Large intestine (tissue), 3 donors: ENCODE measurements at regions not wholly inside any gene's neighbourhood (a gene's known extent, or its start where the extent isn't known, plus 50 kb on each side); places are given as distances from the start of the nearest gene placed in this dataset.
A peak's percentile ranks its signal among the peaks of the same experiment; 100 is the strongest.

Experiments used
- DNase-seq, 2 donors: peaks; one replicate each; pipeline versions ENCODE4 v3.0.0 to v3.0.0-alpha.2; 2013
- H3K27ac ChIP-seq: one replicate; pipeline ENCODE4 v1.5.1; 2013; ENCODE audit warnings: low read length
- H3K27me3 ChIP-seq: 2 replicates; pipeline ENCODE4 v1.6.1; 2013; ENCODE audit warnings: low read length; ENCODE audit not compliant: control insufficient read depth, insufficient read depth
- H3K36me3 ChIP-seq: 2 replicates; pipeline ENCODE4 v1.6.1; 2013; ENCODE audit warnings: low read length; ENCODE audit not compliant: control insufficient read depth, insufficient read depth
- H3K4me1 ChIP-seq: one replicate; pipeline ENCODE4 v1.6.1; 2013; ENCODE audit warnings: low read length; ENCODE audit not compliant: control insufficient read depth, insufficient read depth
- H3K4me3 ChIP-seq: one replicate; pipeline ENCODE4 v1.5.1; 2013; ENCODE audit warnings: low read length
- H3K9me3 ChIP-seq: one replicate; pipeline ENCODE4 v1.6.1; 2013; ENCODE audit warnings: mild to moderate bottlenecking, low read depth, low read length, moderate library complexity; ENCODE audit not compliant: control insufficient read depth
- WGBS: methylation state at CpG from one replicate; pipeline ENCODE4 v1.1.5; 2013; ENCODE audit warnings: low lambda C conversion rate; ENCODE audit not compliant: insufficient coverage; 5-methylcytosine and 5-hydroxymethylcytosine counted together

DNA sequence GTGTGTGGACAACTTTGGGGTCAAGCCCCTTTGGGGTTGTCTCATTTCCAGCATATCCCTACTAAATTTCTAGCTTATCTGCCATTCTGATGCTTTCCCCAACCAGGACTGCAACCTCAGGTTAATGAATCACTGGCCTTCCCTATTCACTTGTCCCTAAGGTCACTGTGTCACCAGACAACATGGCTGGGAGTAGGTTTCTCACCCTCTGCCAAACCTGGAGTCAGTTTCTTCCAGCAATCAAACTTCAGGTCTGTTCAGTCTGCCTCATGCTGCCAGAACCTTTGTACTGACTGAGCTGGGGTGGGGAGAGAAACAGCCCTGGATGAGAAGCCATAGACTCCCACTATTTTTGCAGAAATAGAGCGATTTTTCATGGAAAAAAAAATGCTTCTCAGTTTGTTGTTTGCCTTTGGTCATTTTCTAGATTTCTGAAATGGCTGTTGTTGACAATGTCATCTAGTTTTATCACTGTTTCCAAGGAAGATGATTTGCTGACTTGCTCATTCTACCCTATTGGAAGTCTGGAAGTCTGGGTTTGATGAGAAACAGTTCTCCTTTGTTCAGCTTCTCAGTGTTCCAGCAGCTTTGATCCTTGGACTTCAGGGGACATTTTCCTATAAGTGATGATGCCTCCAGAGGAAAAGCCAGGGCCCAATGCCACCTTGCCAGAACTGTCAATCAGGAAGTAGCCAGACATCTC is 74.8 kb upstream of the IL12A start:
- H3K36me3 ChIP-seq, result no peaks in the 10 kb centered on the region
- no peaks in the 10 kb centered on the region for H3K9me3 ChIP-seq
- H3K27me3 ChIP-seq, result no peaks in the 10 kb centered on the region
- DNase-seq, result peak; percentile 13 to 54
- no peaks in the 10 kb centered on the region for H3K4me1 ChIP-seq
- peak overlapping the region; percentile 9 for H3K27ac ChIP-seq
- H3K4me3 ChIP-seq, result no peak overlapping the region
- no CpG with 5 or more reads among the region's 1 CpG for WGBS

DNA sequence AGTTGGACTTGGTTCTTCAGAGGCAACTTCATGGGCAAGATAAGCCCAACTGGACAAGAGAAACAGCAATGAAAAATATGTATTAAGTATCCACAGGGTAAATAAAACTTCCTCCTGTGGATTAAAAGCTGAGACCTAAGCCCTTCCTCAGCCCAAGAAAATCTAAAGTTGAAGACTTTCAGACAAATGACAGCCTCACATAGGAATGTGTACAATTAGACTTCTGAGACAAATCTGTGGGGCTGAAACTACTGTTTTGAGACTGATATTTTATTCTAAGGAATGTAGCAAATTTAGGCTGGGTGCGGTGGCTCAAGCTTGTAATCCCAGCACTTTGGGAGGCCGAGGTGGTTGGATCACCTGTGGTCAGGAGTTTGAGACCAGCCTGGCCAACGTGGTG is 74.2 kb upstream of the IL12A start:
- Histone ChIP-seq H3K27ac (no peak overlapping the region), H3K4me1 (no peaks in the 10 kb centered on the region), H3K27me3 (no peaks in the 10 kb centered on the region), H3K9me3 (no peaks in the 10 kb centered on the region), H3K36me3 (no peaks in the 10 kb centered on the region), H3K4me3 (no peak overlapping the region)
- no CpG with 5 or more reads among the region's 3 CpGs for WGBS
- no peak for DNase-seq

DNA sequence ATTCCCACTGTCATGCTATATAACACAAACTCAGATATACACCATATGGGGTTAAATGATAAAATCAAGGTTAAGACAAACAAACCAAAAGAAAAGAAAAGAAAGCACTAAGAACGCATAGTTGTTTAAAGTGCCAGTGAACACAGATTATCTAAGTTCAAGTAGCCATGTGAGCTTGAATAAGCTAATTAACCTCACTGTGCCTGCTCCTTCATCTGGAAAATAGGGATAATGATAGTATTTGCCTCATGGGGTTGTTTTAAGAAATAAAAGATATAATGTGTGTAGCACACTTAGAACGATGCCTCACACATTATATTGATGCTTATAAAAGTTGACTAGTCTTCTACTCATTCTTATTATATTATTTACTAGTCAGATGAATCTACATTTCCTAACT is 72.6 kb upstream of the IL12A start:
- H3K4me1 ChIP-seq, result no peaks in the 10 kb centered on the region
- H3K27me3 ChIP-seq, result no peaks in the 10 kb centered on the region
- DNase-seq, result no peak
- no peak overlapping the region for H3K4me3 ChIP-seq
- H3K36me3 ChIP-seq, result no peaks in the 10 kb centered on the region
- 92% methylated on average over 2 of the region's 2 CpGs for WGBS
- H3K27ac ChIP-seq, result no peak overlapping the region
- H3K9me3 ChIP-seq, result no peaks in the 10 kb centered on the region

DNA sequence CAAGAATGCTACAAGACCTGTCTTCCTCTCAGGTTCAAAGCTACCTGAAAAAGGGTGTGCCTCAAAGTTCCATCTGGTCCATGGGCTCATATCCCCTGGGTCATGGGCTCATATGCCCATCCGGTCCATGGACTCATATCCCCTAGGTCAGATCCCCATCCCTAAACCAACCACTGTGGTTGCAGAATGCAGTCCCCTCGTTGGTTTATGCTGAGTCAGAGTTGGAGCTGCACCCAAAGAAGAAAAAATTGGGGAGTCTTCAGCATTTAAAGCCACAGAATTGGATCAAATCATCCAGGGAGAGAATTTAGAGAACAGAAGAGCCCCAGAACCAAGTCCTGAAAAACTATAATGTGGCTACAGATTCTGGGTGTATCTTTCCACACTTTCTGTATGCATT is 71.5 kb upstream of the IL12A start:
- Histone ChIP-seq H3K36me3 (no peaks in the 10 kb centered on the region), H3K9me3 (no peaks in the 10 kb centered on the region), H3K4me1 (no peaks in the 10 kb centered on the region), H3K27ac (no peak overlapping the region), H3K27me3 (no peaks in the 10 kb centered on the region), H3K4me3 (no peak overlapping the region)
- WGBS, result no CpG with 5 or more reads among the region's 2 CpGs
- DNase-seq, result no peak

DNA sequence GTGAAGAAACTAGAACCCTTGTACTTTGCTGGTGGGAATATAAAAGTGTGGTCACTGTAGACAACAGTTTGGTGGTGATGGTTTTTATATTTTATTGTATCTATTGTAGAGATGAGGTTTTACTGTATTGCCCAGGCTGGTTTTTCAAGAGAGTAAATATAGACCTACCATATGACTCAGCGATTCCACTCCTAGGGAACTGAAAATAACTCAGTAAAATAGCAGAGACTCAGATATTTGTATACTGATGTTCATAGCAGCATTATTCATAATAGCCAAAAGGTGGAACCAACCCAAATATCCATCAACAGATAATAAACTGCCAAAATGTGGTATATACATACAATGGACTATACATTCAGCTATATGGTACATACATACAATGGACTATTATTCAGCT is 68.8 kb upstream of the IL12A start:
- no CpG with 5 or more reads among the region's 1 CpG for WGBS
- Histone ChIP-seq H3K9me3 (no peaks in the 10 kb centered on the region), H3K4me3 (no peak overlapping the region), H3K27ac (no peak overlapping the region), H3K4me1 (no peaks in the 10 kb centered on the region), H3K27me3 (no peaks in the 10 kb centered on the region), H3K36me3 (no peaks in the 10 kb centered on the region)
- DNase-seq, result no peak

DNA sequence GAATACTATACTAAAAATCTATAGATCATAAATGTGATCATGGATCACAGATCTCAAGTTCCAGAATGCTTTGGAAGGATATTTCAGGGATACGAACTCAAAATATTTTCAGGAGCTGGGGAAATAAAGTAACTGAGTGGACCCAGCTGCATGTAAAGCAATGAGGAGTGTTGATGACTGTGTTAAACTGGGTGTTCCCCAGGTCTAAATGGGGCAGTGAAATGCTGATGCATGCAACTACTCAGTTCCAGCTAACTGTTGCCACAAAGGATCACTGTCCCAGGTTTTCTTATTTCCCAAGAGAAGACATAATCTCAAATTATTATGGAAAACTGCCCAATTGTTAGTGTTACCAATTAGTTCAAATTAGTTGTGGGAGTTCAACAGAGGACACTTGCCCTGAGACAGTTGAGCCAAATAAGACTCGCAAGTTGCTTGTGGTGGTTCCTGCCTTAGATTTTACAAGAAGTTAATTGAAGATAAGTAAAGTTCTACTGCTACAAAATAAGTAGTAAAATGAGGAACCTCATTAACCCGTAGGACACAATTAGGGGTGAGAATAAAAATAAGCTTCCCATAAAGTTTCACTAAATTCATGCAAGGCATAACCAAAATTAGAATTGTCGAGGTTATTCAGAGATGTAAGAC is 66.3 kb upstream of the IL12A start:
- H3K4me3 ChIP-seq, result no peak overlapping the region
- H3K36me3 ChIP-seq, result no peaks in the 10 kb centered on the region
- DNase-seq, result no peak
- no peaks in the 10 kb centered on the region for H3K9me3 ChIP-seq
- WGBS, result no CpG with 5 or more reads among the region's 4 CpGs
- H3K27me3 ChIP-seq, result no peaks in the 10 kb centered on the region
- H3K27ac ChIP-seq, result no peak overlapping the region
- H3K4me1 ChIP-seq, result no peaks in the 10 kb centered on the region

DNA sequence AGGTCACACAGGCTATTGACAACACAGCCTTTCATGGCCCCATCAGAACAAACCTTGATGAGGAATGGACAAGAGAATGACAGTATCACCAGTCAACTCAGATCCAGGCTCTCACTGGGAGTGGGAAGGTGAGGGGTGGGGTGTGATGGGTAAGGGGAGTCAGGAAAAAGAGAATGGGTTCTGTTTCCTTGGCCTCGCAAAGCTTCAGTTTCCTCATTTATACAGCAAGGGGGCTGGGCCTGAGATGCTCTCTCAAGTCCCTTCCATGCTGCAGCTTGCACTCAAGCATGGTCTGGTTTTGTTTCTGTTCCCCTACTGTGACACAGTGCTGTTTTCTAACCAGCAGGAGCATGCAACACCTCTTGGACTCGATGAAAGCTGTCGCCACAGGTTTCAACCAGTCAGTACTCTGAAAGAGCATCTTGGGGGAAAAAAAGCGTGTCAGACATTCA is 65.7 kb upstream of the IL12A start:
- Histone ChIP-seq H3K4me1 (no peaks in the 10 kb centered on the region), H3K27ac (no peak overlapping the region), H3K4me3 (no peak overlapping the region), H3K36me3 (no peaks in the 10 kb centered on the region), H3K9me3 (no peaks in the 10 kb centered on the region), H3K27me3 (no peaks in the 10 kb centered on the region)
- DNase-seq, result no peak
- whole genome bisulfite sequencing, result 60% methylated on average over 1 of the region's 4 CpGs

DNA sequence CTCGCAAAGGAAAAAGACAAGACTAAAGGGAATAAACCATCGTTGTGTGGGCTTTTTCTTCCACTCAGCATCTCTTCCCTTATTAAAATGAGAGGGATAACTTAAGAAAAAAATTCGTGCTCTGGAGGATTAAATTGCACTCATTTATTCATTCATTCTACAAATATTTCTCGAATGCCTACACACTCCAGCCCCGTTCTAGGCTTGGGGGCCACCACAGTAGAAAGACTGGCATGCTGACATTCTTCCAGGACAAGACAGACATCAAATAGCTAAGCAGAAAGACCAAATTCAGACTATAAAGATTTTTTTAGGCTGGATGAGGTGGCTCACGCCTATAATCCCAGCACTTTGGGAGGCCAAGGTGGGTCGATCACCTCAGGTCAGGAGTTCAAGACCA is 65.3 kb upstream of the IL12A start:
- WGBS, result no CpG with 5 or more reads among the region's 7 CpGs
- Histone ChIP-seq H3K9me3 (no peaks in the 10 kb centered on the region), H3K36me3 (no peaks in the 10 kb centered on the region), H3K4me3 (no peak overlapping the region), H3K27me3 (no peaks in the 10 kb centered on the region), H3K27ac (no peak overlapping the region), H3K4me1 (no peaks in the 10 kb centered on the region)
- DNase-seq, result no peak

DNA sequence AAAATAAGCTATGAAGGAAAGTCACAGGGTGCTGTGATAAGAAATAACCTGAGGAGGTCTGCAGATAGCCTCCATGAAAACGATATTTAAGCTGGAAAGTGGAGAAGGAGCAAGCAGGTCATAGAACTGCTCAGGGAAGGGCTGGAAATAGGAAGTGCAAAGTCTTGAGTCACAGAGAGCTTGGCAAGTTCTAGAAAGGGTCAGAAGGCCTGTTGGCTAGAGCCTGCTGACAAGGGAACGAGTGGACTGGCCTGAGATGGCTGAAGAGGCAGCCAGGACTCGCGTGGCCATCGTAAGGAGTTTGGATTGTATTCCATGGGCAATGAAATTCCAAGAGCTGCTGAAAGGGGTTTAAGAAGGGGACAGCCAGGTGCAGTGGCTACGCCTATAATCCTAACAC is 64.7 kb upstream of the IL12A start:
- Histone ChIP-seq H3K36me3 (no peaks in the 10 kb centered on the region), H3K9me3 (no peaks in the 10 kb centered on the region), H3K4me1 (no peaks in the 10 kb centered on the region), H3K27me3 (no peaks in the 10 kb centered on the region), H3K4me3 (no peak overlapping the region), H3K27ac (no peak overlapping the region)
- no peak for DNase-seq
- no CpG with 5 or more reads among the region's 6 CpGs for WGBS

DNA sequence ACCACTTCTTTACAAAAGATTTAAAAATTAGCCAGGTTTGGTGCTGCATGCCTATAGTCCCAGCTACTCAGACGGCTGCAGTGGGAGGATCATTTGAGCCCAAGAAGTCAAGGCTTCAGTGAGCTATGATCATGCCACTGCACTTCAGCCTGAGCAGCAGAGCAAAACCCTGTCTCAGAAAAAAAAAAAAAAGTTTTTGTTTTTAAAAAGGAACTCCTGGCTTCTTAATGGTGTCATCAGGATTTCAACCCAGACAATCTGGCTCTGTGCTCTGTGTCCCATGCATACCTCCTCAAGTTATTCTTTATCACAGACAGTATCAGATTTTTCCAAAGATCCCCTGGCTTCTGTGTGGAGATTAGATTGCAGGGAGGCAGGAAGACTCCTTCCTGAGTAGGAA is 64.2 kb upstream of the IL12A start:
- H3K27ac ChIP-seq, result no peak overlapping the region
- WGBS, result no CpG with 5 or more reads among the region's 1 CpG
- no peak overlapping the region for H3K4me3 ChIP-seq

DNA sequence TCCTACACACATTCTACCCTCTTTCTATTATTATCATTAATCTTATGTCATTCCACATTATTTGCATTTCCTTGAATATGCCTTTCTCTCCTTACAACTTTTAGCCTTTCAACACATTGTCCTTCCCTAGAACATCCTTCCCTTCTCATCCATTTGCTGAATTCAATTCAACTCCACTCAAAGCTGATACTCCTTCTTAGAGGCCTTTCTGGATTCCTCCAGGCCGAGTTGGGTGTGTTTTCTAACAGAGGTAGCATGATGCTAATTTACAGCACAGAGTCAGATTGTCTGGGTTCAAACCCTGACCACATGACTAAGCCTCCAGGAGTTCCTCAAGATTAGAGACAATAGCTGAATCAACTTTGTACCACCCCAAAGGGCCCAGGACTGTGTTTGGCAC is 63.4 kb upstream of the IL12A start:
- H3K27ac ChIP-seq, result no peak overlapping the region
- no peaks in the 10 kb centered on the region for H3K9me3 ChIP-seq
- no peaks in the 10 kb centered on the region for H3K27me3 ChIP-seq
- no peak overlapping the region for H3K4me3 ChIP-seq
- WGBS, result no CpG with 5 or more reads among the region's 1 CpG
- no peak for DNase-seq
- H3K36me3 ChIP-seq, result no peaks in the 10 kb centered on the region
- H3K4me1 ChIP-seq, result peaks cover 2% of the 10 kb centered on the region

More for the DNA sequence above, 64.2 kb upstream of the IL12A start:
- peaks cover 2% of the 10 kb centered on the region for H3K4me1 ChIP-seq
- no peaks in the 10 kb centered on the region for H3K9me3 ChIP-seq
- DNase-seq, result no peak
- no peaks in the 10 kb centered on the region for H3K27me3 ChIP-seq
- no peaks in the 10 kb centered on the region for H3K36me3 ChIP-seq
